GM21825 (cell line): ENCODE measurements at regions not wholly inside any gene's neighbourhood (a gene's known extent, or its start where the extent isn't known, plus 50 kb on each side); places are given as distances from the start of the nearest gene placed in this dataset.

Source experiments
- ATAC-seq: cut with Tn5 transposase; IDR thresholded peaks from one replicate; pipeline ENCODE4 v1.9.1; 2021; ENCODE audit warnings: mild to moderate bottlenecking, moderate library complexity; ENCODE audit not compliant: unreplicated experiment

DNA sequence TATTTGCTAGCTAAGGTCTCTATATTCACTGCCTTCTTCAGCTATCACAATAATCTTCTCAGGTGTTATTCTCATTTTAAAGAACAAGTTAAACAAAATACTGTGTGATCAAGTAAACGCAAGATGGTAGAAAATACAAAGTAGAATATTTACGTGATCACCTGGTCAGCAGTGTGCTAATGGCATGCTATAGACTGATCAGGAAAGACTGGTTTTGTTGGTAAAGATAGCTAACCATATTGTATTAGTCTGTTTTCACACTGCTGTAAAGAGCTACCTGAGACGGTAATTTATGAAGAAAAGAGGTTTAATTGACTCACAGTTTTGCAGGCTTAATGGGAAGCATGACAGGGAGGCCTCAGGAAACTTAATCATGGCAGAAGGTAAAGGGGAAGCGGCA lies 50.4 kb downstream of the ZBTB38 start:
- ATAC-seq, result no peak

DNA sequence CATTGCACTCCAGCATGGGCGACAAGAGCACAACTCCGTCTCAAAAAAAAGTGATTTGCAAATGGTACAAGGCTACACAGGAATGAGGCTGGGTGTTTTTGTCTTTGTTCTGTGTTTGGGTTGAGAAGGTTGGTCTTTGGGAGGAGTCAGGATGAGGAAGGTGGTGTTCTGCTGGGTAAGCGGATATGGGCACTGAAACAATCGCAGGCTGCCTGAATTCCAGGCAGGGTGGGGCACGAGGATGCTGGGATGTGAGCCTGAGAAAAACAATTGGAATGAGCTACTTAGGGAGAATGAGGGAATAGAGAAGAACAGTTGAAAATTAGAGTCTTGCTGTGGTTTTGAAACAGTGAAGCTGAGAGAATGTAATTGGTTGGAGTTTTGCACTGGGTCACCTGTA lies 51.6 kb downstream of the ZBTB38 start:
- no peak for ATAC-seq

DNA sequence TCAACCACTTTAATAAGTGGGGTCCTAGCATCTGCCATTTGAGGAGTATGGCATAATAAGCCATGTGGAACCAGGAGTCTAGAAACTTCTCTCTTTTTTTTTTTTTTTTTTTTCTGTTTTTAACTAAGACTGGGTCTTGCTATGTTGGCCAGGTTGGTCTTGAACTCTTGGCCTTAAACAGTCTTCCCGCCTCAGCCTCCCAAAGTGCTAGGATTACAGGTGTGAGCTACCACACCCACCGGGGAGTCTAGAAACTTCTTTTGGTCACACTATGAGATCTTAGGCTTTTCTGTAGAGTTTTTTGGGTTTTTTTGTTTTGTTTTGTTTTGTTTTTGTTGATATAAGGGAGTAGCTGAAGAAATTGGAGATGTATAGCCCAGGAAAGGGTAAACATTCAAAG lies 52.9 kb downstream of the ZBTB38 start:
- no peak for ATAC-seq

DNA sequence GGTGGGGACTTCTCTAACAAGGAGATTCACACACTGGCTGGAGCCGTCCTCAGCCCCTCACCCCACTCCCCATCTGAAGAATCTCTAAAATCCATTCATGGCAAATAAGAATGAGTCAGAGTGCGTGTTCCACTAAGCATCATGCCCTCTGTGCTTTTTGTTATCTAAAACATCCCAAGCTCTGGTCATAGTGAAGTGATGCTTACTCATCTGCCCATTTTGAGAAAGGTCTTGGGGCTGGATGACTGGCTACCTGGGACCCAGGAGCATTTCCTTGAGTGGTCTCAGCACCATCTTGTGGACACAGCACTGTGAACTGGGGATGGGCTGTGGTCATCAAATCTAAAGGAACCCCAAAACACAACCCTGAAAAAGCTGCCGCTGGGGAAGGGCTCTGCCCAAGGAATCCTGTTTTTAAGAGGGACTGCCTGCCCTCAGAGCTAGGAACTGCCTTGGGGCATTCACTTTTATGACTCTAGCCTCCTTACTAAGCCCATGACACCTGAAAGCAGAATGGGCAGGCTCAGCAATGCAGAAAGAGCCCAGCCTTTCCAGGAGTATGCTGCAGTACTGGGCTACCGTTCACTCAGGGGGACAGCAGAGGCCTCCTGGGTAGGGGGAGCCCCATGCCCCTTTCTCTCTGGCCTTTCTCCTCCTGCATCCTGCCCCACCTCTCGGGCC lies 53.5 kb downstream of the ZBTB38 start:
- ATAC-seq, result no peak

DNA sequence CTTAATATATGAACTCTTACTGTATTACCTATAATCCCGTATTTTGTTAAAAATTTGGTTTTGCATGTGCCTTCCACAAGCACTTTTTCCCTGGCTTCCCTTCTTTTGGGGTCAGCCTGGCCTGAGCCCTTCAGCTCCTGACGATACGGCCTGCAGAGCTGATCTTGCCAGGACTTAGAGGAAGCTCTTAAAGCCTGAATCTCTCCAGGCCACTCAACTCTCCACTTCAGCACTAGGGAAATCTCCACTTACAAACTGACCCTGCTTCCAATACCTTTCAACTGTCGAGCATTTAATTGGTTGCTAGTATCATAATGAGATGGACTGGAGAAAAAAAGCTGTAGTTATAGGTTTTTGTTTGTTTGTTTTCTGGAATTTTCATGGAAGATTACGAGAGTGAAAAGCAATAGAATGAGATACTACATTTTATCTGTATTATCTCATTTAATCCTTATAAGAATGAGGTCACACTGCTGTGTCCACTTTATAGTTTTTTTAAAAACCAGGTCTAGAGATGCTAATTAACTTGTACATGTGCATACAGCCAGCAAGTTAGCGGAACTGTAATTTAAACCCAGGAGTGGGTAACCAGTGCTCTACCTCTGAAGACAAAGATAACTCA lies 54.8 kb downstream of the ZBTB38 start:
- ATAC-seq, result no peak

DNA sequence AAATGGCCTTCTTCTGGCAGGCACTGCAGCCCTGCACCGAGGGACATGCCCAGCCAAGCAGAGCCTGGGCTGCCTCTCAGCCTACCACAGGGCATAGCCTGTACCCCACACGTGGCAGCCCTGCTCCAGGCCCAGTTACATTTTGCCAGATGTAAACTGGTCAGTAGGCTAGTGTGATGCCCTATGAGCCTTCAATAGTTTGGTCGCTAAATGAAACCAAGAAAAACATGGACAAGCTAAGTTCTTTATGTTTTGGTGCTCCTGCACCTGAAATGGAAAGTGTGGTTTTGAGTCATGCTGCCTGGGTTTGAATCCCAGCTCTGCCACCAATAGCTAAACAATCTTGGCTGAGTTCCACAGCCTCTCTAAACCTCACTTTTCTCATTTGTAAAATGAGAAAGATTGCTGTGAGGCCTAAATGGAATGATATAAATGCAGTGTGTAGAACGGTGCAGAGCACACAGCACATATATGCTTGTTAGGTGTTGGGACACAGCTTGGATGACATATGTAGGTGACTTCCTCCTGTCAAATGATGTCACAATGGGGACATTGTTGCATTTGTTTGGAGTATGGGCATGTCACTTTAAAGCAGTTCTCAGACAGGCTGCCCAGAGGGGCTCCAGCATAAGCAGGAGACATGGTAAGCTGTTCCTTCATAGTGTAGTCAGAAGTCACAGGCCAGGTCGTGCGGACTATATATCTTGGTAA lies 57.4 kb downstream of the ZBTB38 start:
- peak; percentile 56 for ATAC-seq

DNA sequence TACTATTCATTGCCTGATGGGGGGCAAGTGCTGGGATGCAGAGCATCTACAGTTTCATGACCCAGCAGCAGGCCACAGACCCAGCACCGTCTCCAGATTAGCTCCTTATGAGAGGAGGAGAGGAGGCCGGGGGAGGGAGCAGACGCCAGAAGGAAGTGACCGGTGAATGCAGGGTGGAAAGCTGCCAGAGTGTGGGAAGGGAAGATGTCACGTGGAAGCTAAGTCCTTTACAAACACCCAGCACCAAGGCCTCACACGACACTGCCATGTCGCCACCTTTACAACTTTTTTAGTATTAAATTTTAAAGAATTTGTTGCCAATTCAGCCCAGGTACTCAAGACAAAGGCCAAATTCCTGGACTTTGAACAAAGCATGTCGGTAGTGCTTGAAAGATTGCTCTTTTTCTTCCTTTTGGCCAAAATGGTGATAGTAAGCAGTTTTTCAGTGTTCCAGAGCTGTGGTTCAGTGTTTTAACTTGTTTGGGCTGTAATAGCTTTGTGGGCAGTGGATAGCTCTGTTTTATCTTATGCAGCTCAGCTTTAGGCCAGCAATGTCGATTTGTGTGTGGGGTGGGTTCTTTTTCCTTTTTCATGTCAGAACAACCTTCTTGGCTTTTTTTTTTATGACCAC lies 58.2 kb downstream of the ZBTB38 start:
- ATAC-seq, result no peak

DNA sequence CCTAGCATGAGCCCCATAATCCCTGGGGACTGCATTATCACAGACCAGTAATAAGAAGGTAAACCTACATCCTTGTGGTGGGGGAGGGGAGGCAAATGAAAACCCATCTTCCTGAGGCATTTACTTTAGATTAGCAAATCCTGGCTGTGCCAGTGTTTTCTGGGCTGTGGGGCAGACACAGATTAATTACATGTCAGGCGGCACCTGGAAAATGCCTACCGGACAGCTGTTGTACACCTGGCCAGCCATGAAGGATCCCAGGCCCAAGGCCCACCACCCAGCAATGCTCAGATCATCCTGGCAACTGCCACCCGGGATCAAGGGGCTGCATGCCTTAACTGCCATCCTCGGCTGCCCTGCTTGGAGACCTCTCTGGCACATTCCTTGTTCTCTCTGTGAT lies 59.1 kb upstream of the RASA2 start:
- ATAC-seq, result no peak

DNA sequence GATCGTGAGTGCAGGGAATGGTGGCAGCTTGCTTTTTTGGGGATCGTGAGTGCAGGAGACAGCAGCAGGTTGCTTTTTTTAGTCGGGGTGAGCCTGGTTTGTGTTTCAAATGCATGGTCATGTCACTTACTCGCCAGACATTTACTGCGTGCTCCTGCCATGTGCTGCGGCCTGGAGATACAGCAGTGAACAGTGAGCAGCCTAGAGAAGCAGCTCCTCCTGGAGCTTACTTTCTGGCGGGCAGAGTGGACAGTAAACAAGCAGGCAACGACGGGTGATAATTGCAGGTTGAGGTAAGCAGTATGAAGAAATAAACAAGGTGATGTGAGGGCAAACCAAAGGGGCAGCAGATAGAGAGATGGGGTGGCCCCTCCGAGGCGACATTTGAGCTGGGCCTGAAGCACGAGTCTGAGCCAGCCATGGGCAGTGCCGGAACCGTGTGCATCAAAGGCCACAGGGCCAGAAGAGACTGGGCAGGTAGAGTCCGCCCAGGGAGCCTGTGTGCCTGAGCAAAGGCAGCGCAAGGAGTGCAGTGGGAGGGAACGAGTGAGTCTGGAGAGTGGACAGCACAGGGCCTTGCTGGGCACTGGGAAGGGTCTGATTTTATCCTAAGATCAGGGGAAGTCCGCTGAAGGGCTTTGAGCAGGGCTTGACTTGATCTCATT lies 57.3 kb upstream of the RASA2 start:
- ATAC-seq, result no peak

DNA sequence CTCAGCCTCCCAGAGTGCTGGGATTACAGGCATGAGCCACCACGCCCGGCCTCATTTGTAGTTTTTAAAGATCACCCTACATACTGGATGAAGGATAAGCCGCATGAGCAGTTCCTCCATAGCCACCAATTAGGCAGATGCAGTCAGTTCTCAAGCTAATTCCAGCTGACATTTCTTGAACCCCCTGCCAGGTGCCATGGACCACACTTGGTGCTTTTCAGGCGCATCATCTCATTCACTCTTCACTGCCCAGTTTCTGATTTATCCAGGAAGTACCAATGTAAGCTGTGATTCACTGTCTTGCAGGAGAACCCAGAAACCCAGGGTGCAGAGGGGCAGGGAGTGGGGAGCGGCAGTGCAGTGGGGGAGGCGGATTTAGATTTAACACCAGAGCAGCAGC lies 56.5 kb upstream of the RASA2 start:
- no peak for ATAC-seq

DNA sequence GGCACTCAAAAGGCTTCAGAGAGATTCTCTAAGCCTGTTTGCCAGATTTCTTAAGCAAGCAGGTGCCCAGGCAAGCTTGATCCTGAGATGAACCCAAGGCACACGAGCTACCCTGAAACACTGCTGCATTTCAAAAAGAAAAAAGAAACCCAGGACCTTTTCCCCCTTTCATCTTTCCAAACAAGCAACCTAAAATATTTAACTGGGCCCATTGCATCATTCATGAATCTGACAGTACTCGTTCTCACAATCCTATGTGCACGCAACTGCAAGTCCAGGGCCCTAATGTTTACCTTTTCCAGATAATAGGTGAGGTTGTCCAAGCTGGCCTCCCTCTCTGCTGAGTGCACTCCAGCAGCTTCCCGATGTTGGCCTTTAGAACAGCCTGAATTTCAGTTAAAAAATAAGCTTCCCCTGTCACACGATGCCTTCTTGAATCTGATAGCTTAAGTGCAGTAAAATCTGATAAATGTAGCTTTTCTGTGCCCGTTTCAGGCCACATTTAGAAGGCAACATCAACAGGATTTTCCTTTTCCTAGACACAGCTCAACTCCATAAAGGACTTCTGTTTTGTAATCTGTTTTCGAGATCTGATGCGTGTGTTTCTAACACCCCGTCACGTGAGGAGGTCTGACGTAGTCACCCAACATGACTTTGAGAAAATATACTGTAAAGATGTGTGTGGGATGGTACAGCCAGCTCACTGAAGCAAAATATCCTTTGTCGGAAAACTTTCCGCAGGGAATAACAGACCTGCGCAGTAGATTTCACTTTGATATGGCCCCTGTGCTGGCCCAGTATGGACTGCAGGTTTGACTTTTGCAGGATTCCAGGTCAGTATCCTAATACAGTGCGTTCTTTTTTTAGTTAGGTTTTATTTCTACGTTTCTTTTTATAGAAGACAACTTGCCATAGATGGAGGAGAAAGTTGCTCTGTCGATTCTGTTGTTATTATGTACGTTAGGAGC lies 55.1 kb upstream of the RASA2 start:
- ATAC-seq, result no peak

DNA sequence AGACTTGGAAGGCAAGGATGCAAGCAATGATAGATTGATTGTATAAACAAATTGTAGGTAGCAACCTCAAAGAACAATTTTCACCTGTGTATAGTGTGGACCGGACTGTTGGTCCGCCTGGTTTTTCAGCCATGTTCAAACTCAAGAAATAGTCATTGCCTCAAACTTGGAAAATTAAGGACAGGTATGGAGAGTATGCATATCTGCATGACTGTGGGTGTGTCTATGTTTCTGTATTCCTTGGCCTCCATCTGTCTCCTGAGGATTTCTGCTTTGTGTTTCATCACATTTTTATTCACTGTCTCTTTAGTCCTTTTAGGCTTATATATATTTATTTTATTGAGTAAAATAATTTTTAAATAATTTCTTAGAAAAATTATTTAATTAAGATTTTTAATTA lies 53.9 kb upstream of the RASA2 start:
- ATAC-seq, result no peak

DNA sequence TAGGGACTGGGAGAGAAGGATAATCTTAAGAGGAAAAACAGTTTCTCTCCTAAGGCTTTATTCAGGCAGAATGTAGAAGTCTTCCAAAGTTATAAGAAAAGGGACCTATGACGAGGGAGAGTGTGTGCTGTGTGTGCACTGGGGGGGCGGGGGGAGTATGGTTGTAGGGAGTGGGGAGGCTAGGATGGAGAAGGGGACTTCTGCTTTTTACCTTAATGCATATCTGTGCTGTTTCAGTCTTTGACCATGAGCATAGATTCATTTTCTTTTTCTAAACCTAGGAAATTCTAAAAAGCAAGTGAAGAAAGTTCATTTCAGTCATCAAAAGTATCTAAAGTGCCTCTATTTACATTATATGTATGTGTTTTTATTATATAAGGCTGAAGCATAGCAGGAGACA lies 52.6 kb upstream of the RASA2 start:
- ATAC-seq, result no peak

DNA sequence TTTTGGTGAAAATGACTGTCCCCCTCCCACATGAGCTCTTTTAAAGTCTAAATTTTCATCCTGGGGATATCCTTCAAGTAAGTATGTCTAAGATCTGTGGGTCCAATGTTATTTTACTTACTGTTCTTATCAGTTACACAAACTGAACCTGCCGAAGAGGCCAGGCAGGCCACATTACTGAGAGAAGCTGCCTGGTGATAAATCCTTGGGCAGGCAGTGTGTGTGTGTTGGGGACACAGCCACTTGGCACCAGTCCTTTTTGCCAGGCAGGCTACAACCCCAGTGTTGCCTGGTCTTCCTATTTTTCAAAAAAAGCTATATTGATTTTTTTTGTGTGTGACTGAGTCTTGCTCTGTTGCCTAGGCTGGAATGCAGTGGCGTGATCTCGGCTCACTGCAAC lies 50.6 kb upstream of the RASA2 start:
- no peak for ATAC-seq
